Subcutaneous abdominal adipose tissue (tissue), 5 donors: ENCODE measurements at regions not wholly inside any gene's neighbourhood (a gene's known extent, or its start where the extent isn't known, plus 50 kb on each side); places are given as distances from the start of the nearest gene placed in this dataset.
"Not testable (repeated sequence)": the region's sequence is repeated elsewhere in the genome, so short reads cannot be mapped to it uniquely, and the experiment has no call there.

ENCODE experiments used
- H3K27ac ChIP-seq: one replicate; pipeline ENCODE4 v1.7.0; 2013; ENCODE audit warnings: low read depth, mild to moderate bottlenecking, inconsistent platforms, low read length, moderate library complexity
- H3K27me3 ChIP-seq, 5 donors: one replicate each; pipeline ENCODE4 v1.7.0; 2013; ENCODE audit warnings: low read length in 5 of 5, inconsistent platforms in 1 of 5; ENCODE audit not compliant: control insufficient read depth in 5 of 5, insufficient read depth in 4 of 5
- H3K36me3 ChIP-seq, 5 donors: one replicate each; pipeline ENCODE4 v1.7.0; 2013; ENCODE audit warnings: low read length in 5 of 5; ENCODE audit not compliant: control insufficient read depth in 5 of 5, insufficient read depth in 5 of 5
- H3K4me1 ChIP-seq, 5 donors: one replicate each; pipeline ENCODE4 v1.7.0; 2013; ENCODE audit warnings: low read length in 5 of 5, mild to moderate bottlenecking in 3 of 5, moderate library complexity in 1 of 5; ENCODE audit not compliant: control insufficient read depth in 5 of 5, insufficient read depth in 5 of 5
- H3K4me3 ChIP-seq, 5 donors: one replicate each; pipeline ENCODE4 v1.7.0; 2013; ENCODE audit warnings: low read length in 5 of 5, low read depth in 1 of 5
- H3K9ac ChIP-seq, 5 donors: one replicate each; pipeline ENCODE4 v1.7.0; 2013; ENCODE audit warnings: low read length in 5 of 5, mild to moderate bottlenecking in 4 of 5, moderate library complexity in 3 of 5
- H3K9me3 ChIP-seq, 5 donors: one replicate each; pipeline ENCODE4 v1.7.0; 2013; ENCODE audit warnings: low read length in 5 of 5; ENCODE audit not compliant: control insufficient read depth in 5 of 5
- donor health status: healthy.
- donor health status: healthy.
- donor health status: healthy.
- donor health status: healthy.
- donor health status: healthy.

GRCh38 chr9:67313409-67313808, 321.1 kb upstream of the SPATA31A3 start:
- H3K4me1 ChIP-seq, H3K9ac ChIP-seq, H3K36me3 ChIP-seq, H3K4me3 ChIP-seq, H3K27ac ChIP-seq, H3K9me3 ChIP-seq, H3K27me3 ChIP-seq: not testable (repeated sequence)

GRCh38 chr9:67312504-67312903, 320.2 kb upstream of the SPATA31A3 start:
- not testable (repeated sequence) for H3K36me3 ChIP-seq, H3K4me1 ChIP-seq, H3K4me3 ChIP-seq, H3K9ac ChIP-seq, H3K27ac ChIP-seq, H3K27me3 ChIP-seq, H3K9me3 ChIP-seq

GRCh38 chr9:67307109-67307508, 314.8 kb upstream of the SPATA31A3 start:
- H3K27me3 ChIP-seq, H3K27ac ChIP-seq, H3K9me3 ChIP-seq, H3K9ac ChIP-seq, H3K4me3 ChIP-seq, H3K36me3 ChIP-seq, H3K4me1 ChIP-seq: not testable (repeated sequence)

- not testable (repeated sequence) for H3K36me3 ChIP-seq, H3K4me3 ChIP-seq, H3K27ac ChIP-seq, H3K9me3 ChIP-seq, H3K9ac ChIP-seq, H3K4me1 ChIP-seq, H3K27me3 ChIP-seq
Measured at GRCh38 chr9:67288797-67289196, 296.4 kb upstream of the SPATA31A3 start.

GRCh38 chr9:67288117-67288735, 295.9 kb upstream of the SPATA31A3 start:
- H3K4me1 ChIP-seq, H3K9ac ChIP-seq, H3K36me3 ChIP-seq, H3K27me3 ChIP-seq, H3K9me3 ChIP-seq, H3K27ac ChIP-seq, H3K4me3 ChIP-seq: not testable (repeated sequence)

GRCh38 chr9:67284299-67284698, 291.9 kb upstream of the SPATA31A3 start:
- not testable (repeated sequence) for H3K36me3 ChIP-seq, H3K4me1 ChIP-seq, H3K27ac ChIP-seq, H3K27me3 ChIP-seq, H3K4me3 ChIP-seq, H3K9ac ChIP-seq, H3K9me3 ChIP-seq

- not testable (repeated sequence) for H3K4me3 ChIP-seq, H3K27me3 ChIP-seq, H3K27ac ChIP-seq
Measured at GRCh38 chr9:67281574-67281973, 289.2 kb upstream of the SPATA31A3 start.

GRCh38 chr9:67269692-67270091, 277.3 kb upstream of the SPATA31A3 start:
- not testable (repeated sequence) for H3K27me3 ChIP-seq, H3K9ac ChIP-seq, H3K4me1 ChIP-seq, H3K9me3 ChIP-seq, H3K36me3 ChIP-seq, H3K4me3 ChIP-seq, H3K27ac ChIP-seq

More at GRCh38 chr9:67281574-67281973, 289.2 kb upstream of the SPATA31A3 start:
- not testable (repeated sequence) for H3K36me3 ChIP-seq, H3K9me3 ChIP-seq, H3K4me1 ChIP-seq, H3K9ac ChIP-seq

- not testable (repeated sequence) for H3K9ac ChIP-seq, H3K27me3 ChIP-seq, H3K9me3 ChIP-seq, H3K27ac ChIP-seq, H3K4me1 ChIP-seq, H3K36me3 ChIP-seq, H3K4me3 ChIP-seq
Measured at GRCh38 chr9:67257894-67258293, 265.5 kb upstream of the SPATA31A3 start.

- not testable (repeated sequence) for H3K27ac ChIP-seq, H3K9me3 ChIP-seq, H3K36me3 ChIP-seq, H3K4me3 ChIP-seq, H3K4me1 ChIP-seq, H3K27me3 ChIP-seq, H3K9ac ChIP-seq
Measured at GRCh38 chr9:67248967-67249366, 256.6 kb upstream of the SPATA31A3 start.

- not testable (repeated sequence) for H3K4me1 ChIP-seq, H3K4me3 ChIP-seq, H3K9me3 ChIP-seq, H3K36me3 ChIP-seq, H3K27me3 ChIP-seq, H3K9ac ChIP-seq, H3K27ac ChIP-seq
Measured at GRCh38 chr9:67212073-67212472, 219.7 kb upstream of the SPATA31A3 start.
